Activated B cell treated with CpG ODN at 0.5 μM for 24 hours (primary cell): ENCODE measurements at regions not wholly inside any gene's neighbourhood (a gene's known extent, or its start where the extent isn't known, plus 50 kb on each side); places are given as distances from the start of the nearest gene placed in this dataset.

ENCODE experiments used
- ATAC-seq: fragments of 200-7000 bp; cut with Tn5 transposase; one replicate; pipeline ENCODE4 v1.10.0; 2021; ENCODE audit warnings: low read depth, mild to moderate bottlenecking, moderate library complexity
- CTCF ChIA-PET: fragments of 350-600 bp; sonication (Branson Sonifier 250); formaldehyde crosslinking; loops from one replicate; lab custom pipeline; 2021; ENCODE audit warnings: antibody characterized with exemption; lab: Charles Lee
- POLR2A ChIA-PET: fragments of 350-600 bp; sonication (Branson Sonifier 250); formaldehyde crosslinking; loops from one replicate; lab custom pipeline; 2021; ENCODE audit warnings: antibody characterized with exemption; lab: Charles Lee
- DNase-seq: peaks from one replicate; pipeline ENCODE4 v3.0.0; 2022
- H3K27ac Mint-ChIP-seq: one replicate; pipeline ENCODE4 v1.8.0; 2020; ENCODE audit warnings: mixed read lengths
- H3K27me3 Mint-ChIP-seq: one replicate; pipeline ENCODE4 v1.8.0; 2021; ENCODE audit warnings: mixed read lengths
- H3K36me3 Mint-ChIP-seq: one replicate; pipeline ENCODE4 v1.8.0; 2021; ENCODE audit warnings: low read depth, mixed read lengths
- H3K4me1 Mint-ChIP-seq: one replicate; pipeline ENCODE4 v1.8.0; 2021; ENCODE audit warnings: mixed read lengths
- H3K4me3 Mint-ChIP-seq: one replicate; pipeline ENCODE4 v1.8.0; 2020; ENCODE audit warnings: mild to moderate bottlenecking, mixed read lengths
- H3K9me3 Mint-ChIP-seq: one replicate; pipeline ENCODE4 v1.8.0; 2020; ENCODE audit warnings: mixed read lengths
- intact Hi-C: fragments of 100-400 bp; cut with micrococcal nuclease; formaldehyde crosslinking; loops from one replicate; pipeline ENCODE4 v1.15.1; 2024
- TF ChIP-seq, protein P1 (sequence below): fragments of 200-600 bp; IDR thresholded peaks from one replicate; pipeline ENCODE4 v1.8.0; 2022; ENCODE audit warnings: antibody characterized with exemption, mild to moderate bottlenecking

- ChIA-PET CTCF (no interaction called here), POLR2A (no interaction called here)
- ATAC-seq (no peak), DNase-seq (no peak)
- Mint-ChIP-seq H3K36me3 (no peaks in the 10 kb centered on the region), H3K27ac (no peak overlapping the region), H3K27me3 (no peaks in the 10 kb centered on the region), H3K4me3 (no peak overlapping the region), H3K4me1 (no peaks in the 10 kb centered on the region), H3K9me3 (peaks cover 13% of the 10 kb centered on the region)
- TF ChIP-seq, protein P1, sequence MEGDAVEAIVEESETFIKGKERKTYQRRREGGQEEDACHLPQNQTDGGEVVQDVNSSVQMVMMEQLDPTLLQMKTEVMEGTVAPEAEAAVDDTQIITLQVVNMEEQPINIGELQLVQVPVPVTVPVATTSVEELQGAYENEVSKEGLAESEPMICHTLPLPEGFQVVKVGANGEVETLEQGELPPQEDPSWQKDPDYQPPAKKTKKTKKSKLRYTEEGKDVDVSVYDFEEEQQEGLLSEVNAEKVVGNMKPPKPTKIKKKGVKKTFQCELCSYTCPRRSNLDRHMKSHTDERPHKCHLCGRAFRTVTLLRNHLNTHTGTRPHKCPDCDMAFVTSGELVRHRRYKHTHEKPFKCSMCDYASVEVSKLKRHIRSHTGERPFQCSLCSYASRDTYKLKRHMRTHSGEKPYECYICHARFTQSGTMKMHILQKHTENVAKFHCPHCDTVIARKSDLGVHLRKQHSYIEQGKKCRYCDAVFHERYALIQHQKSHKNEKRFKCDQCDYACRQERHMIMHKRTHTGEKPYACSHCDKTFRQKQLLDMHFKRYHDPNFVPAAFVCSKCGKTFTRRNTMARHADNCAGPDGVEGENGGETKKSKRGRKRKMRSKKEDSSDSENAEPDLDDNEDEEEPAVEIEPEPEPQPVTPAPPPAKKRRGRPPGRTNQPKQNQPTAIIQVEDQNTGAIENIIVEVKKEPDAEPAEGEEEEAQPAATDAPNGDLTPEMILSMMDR = no peak
- intact Hi-C loops = no loop called here
Observed at GRCh38 chr21:19609611-19610010, 1206.0 kb upstream of the TMPRSS15 start.

DNA sequence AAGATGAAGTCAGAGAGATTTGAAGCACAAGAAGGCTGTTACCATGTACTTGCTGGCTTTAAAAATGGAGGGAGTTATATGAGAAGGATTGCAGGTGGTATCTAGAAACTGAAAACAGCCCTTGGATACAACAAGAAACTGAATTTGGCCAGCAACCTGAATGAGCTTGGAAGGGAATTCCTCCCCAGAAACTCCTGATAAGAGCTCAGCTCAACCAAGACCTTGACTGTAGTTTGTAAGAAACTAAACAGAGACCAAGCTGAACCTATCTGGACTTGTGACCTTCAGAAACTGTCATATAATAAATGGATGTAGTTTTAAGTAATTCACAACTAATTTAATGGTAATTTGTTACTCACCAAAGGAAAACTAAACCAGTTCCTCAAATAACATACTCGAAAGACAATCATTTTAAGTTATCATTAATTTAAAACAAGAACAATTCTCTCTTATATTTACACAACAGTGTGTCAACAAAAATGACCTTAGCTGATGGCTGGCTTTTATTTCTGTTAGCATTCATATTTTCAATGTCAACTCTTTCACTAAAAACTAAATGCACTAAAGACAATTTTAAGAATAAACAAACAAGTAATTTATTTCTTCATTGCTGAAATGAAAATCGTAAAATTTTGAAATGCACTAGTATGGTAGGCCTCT lies 1218.4 kb upstream of the TMPRSS15 start:
- ATAC-seq = no peak
- intact Hi-C loops = no loop called here
- CTCF ChIA-PET = no interaction called here
- Mint-ChIP-seq H3K27me3 (no peaks in the 10 kb centered on the region), H3K36me3 (no peaks in the 10 kb centered on the region), H3K27ac (no peak overlapping the region), H3K9me3 (peaks cover 13% of the 10 kb centered on the region), H3K4me3 (no peak overlapping the region), H3K4me1 (no peaks in the 10 kb centered on the region)
- no peak for DNase-seq
- TF ChIP-seq, protein P1 = no peak
- POLR2A ChIA-PET = no interaction called here

DNA sequence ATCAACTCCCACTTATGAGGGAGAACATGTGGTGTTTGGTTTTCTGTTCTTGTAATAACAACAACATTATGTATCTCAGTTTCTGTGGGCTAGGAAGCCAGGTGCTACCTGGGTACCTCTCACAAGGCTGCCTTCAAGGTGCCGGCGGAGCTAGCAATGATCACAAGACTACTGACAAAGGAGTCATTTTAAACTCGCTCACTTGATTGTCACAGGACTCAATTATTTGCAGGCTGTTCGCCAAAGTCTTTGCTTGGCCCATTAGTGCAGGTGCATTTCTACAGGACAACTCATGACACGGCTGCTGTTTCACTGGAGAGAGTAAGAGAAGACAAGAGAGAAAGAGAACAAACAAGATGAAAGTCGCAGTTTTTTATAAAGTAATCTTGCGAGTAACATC lies 1237.4 kb upstream of the TMPRSS15 start:
- no peaks in the 10 kb centered on the region for H3K36me3 Mint-ChIP-seq
- intact Hi-C loops = no loop called here
- no peaks in the 10 kb centered on the region for H3K27me3 Mint-ChIP-seq
- no peaks in the 10 kb centered on the region for H3K4me1 Mint-ChIP-seq
- TF ChIP-seq, protein P1 = no peak
- H3K9me3 Mint-ChIP-seq = peaks cover 2% of the 10 kb centered on the region
- POLR2A ChIA-PET = no interaction called here
- H3K4me3 Mint-ChIP-seq = no peak overlapping the region
- DNase-seq (no peak), ATAC-seq (no peak)
- CTCF ChIA-PET = no interaction called here
- H3K27ac Mint-ChIP-seq = no peak overlapping the region

DNA sequence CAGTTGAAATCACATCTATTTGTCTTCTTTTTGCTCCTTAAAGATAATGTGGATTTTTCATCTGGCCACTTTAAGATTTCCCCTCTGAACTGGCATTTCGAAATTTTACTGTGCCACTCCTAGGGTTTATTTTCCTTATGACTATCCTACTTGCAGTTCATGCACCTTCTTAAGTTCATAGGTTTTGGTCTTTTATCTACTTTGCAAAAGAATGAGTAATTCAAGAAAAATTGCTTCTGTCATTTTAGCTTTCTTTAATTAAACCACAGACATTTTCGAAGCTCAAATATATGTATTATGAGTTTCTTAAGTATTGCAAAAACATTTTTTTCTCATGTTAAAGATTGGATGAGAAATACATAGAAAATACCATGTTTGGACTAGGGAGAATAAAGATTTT lies 1244.8 kb upstream of the TMPRSS15 start:
- H3K4me3 Mint-ChIP-seq = no peak overlapping the region
- H3K4me1 Mint-ChIP-seq = no peaks in the 10 kb centered on the region
- H3K36me3 Mint-ChIP-seq = no peaks in the 10 kb centered on the region
- intact Hi-C loops = no loop called here
- peaks cover 2% of the 10 kb centered on the region for H3K9me3 Mint-ChIP-seq
- ChIA-PET POLR2A (no interaction called here), CTCF (no interaction called here)
- no peak for DNase-seq
- TF ChIP-seq, protein P1 = no peak
- no peak for ATAC-seq
- no peaks in the 10 kb centered on the region for H3K27me3 Mint-ChIP-seq
- no peak overlapping the region for H3K27ac Mint-ChIP-seq

DNA sequence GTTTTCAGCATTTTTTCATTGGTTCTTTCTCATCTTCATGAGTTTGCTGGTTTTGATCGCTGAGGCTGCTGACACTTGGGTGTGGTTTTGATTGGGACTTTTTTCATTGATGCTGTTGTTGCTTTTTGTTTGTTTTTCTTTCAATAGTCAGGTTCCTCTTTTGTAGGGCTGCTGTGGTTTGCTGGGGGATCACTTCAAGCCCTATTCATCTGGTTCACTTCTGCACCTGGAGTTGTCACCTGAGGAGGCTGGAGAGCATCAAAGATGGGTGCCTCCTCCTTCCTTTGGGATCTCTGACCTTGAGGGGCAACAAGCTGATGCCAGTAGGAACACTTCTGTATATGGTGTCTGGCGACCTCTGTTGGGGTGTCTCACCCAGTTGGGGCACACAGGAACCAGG lies 1279.9 kb upstream of the TMPRSS15 start:
- POLR2A ChIA-PET = no interaction called here
- DNase-seq = no peak
- Mint-ChIP-seq H3K9me3 (peaks cover 6% of the 10 kb centered on the region), H3K4me1 (no peaks in the 10 kb centered on the region), H3K36me3 (no peaks in the 10 kb centered on the region), H3K27me3 (no peaks in the 10 kb centered on the region), H3K27ac (no peak overlapping the region), H3K4me3 (no peak overlapping the region)
- intact Hi-C loops = no loop called here
- no peak for ATAC-seq
- TF ChIP-seq, protein P1 = no peak
- CTCF ChIA-PET = no interaction called here
